CD4-positive, CD25-positive, alpha-beta regulatory T cell (primary cell): ENCODE measurements at regions not wholly inside any gene's neighbourhood (a gene's known extent, or its start where the extent isn't known, plus 50 kb on each side); places are given as distances from the start of the nearest gene placed in this dataset.

Source experiments
- ATAC-seq, 2 donors: fragments of 150-1000 bp; cut with Tn5 transposase; one replicate each; pipeline ENCODE4 v1.10.0; 2021; ENCODE audit warnings: low read depth in 2 of 2, moderate number of reproducible peaks in 2 of 2, moderate library complexity in 1 of 2
- DNase-seq, 3 donors: peaks; one replicate each; pipeline versions ENCODE4 v3.0.0 to v3.0.0-alpha.2; 2012 to 2022; ENCODE audit warnings: mixed read lengths in 1 of 3
- H3K27ac ChIP-seq: one replicate; pipeline ENCODE4 v1.7.0; 2013; ENCODE audit warnings: mild to moderate bottlenecking, low read length; ENCODE audit not compliant: insufficient read depth, poor library complexity, severe bottlenecking
- H3K27me3 ChIP-seq: one replicate; pipeline ENCODE4 v1.7.0; 2013; ENCODE audit warnings: low read length; ENCODE audit not compliant: control insufficient read depth, insufficient read depth
- H3K36me3 ChIP-seq: one replicate; pipeline ENCODE4 v1.7.0; 2013; ENCODE audit warnings: mild to moderate bottlenecking, low read length, moderate library complexity; ENCODE audit not compliant: control insufficient read depth, insufficient read depth
- H3K4me1 ChIP-seq: 2 replicates; pipeline ENCODE4 v1.7.0; 2013; ENCODE audit warnings: mild to moderate bottlenecking, low read length; ENCODE audit not compliant: insufficient read depth, control insufficient read depth, poor library complexity, severe bottlenecking
- H3K4me3 ChIP-seq: one replicate; pipeline ENCODE4 v1.7.0; 2013; ENCODE audit warnings: low read depth, mild to moderate bottlenecking, low read length, moderate library complexity
- H3K9me3 ChIP-seq, 2 experiments: 1 replicate in 1 of 2; 2 replicates in 1 of 2; pipeline ENCODE4 v1.7.0; 2013; ENCODE audit warnings: low read length in 2 of 2, mild to moderate bottlenecking in 1 of 2, moderate library complexity in 1 of 2; ENCODE audit not compliant: control insufficient read depth in 2 of 2
- H3K27ac Mint-ChIP-seq, 3 donors: one replicate each; pipeline ENCODE4 v1.8.0; 2020 to 2022; ENCODE audit warnings: mild to moderate bottlenecking in 3 of 3, mixed read lengths in 3 of 3, moderate library complexity in 2 of 3
- H3K27me3 Mint-ChIP-seq: one replicate; pipeline ENCODE4 v1.8.0; 2022; ENCODE audit warnings: mild to moderate bottlenecking, mixed read lengths
- H3K36me3 Mint-ChIP-seq: one replicate; pipeline ENCODE4 v1.8.0; 2020; ENCODE audit warnings: mixed read lengths
- H3K4me1 Mint-ChIP-seq, 4 donors: one replicate each; pipeline ENCODE4 v1.8.0; 2020 to 2022; ENCODE audit warnings: mixed read lengths in 4 of 4, mild to moderate bottlenecking in 1 of 4
- H3K4me3 Mint-ChIP-seq, 4 donors: one replicate each; pipeline ENCODE4 v1.8.0; 2020 to 2022; ENCODE audit warnings: mild to moderate bottlenecking in 4 of 4, mixed read lengths in 4 of 4, moderate library complexity in 3 of 4
- H3K9me3 Mint-ChIP-seq, 7 donors: one replicate each; pipeline ENCODE4 v1.8.0; 2020 to 2022; ENCODE audit warnings: mixed read lengths in 7 of 7, mild to moderate bottlenecking in 3 of 7, moderate library complexity in 2 of 7

DNA sequence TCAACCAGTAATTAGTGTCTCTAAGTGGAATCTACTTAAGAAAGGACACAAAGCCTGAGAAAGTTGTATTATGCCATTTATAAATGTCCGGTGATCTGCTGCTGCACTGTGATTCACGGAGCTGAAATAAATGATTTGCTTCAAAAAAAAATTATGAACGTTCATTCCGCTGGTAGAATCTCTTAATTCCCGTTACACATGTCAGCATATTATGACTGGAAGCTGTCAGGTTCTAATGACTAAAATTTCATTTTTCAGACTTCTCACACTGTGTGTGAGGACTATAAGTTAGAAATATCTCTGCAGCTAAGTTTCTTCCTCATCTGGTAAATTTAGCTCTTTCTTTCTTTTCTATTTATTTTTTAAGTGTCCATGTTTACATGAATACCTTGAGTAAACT lies 647.1 kb downstream of the VRK1 start:
- Mint-ChIP-seq H3K4me1 (peaks cover 0 to 10% (median 5%) of the 10 kb centered on the region in 4 donors), H3K27me3 (no peaks in the 10 kb centered on the region), H3K4me3 (no peak overlapping the region), H3K27ac (peak overlapping the region in 1 of 3 donors; percentile 15), H3K36me3 (no peaks in the 10 kb centered on the region), H3K9me3 (no peaks in the 10 kb centered on the region)
- Histone ChIP-seq H3K27me3 (no peaks in the 10 kb centered on the region), H3K27ac (no peak overlapping the region), H3K4me3 (no peak overlapping the region), H3K36me3 (no peaks in the 10 kb centered on the region), H3K9me3 (no peaks in the 10 kb centered on the region), H3K4me1 (no peaks in the 10 kb centered on the region)
- no peak for DNase-seq
- ATAC-seq: no peak

DNA sequence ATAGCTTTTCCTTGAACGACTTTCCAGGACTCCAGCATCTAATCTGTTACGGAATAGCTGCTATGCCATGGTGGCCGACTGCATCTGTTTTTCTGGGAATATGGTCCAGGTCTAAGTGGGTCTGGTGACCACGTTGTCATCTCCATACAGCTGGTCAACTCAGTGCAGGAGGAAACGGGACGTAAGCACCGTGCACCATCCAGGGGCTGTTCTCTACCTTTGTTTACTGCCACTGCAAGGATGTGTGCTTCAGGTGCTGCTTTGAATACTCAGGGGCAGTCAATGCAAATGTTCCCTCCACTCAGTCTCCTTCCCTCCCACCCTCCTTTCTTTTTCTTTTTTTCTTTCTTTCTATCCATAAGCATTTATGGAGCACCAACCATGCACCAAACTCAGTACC lies 648.2 kb downstream of the VRK1 start:
- Histone ChIP-seq H3K27me3 (no peaks in the 10 kb centered on the region), H3K4me1 (no peaks in the 10 kb centered on the region), H3K36me3 (no peaks in the 10 kb centered on the region), H3K9me3 (no peaks in the 10 kb centered on the region), H3K27ac (no peak overlapping the region), H3K4me3 (no peak overlapping the region)
- DNase-seq: no peak
- Mint-ChIP-seq H3K4me3 (no peak overlapping the region), H3K36me3 (no peaks in the 10 kb centered on the region), H3K27me3 (no peaks in the 10 kb centered on the region), H3K4me1 (peaks cover 0 to 10% (median 4%) of the 10 kb centered on the region in 4 donors), H3K27ac (no peak overlapping the region), H3K9me3 (no peaks in the 10 kb centered on the region)
- no peak for ATAC-seq

DNA sequence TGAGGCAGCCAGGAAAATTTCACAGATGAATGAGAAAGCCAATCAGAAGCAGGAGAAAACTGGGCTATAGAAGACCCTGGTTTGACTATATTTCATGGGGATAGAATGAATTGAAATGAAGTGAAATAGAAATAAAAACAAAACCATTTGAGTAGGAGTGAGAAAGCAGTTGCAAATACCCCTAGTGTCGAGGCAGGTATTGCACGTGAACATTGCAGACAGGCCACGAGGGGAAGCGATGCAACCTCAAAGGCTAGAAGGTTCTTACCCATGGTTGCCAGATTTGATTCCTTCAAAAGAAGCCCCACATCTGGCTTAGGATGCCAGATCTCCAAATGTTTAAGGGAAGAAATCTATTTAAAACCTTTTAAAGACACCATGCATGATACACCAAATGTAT lies 648.9 kb downstream of the VRK1 start:
- Histone ChIP-seq H3K27me3 (no peaks in the 10 kb centered on the region), H3K27ac (no peak overlapping the region)
- no peak overlapping the region for H3K27ac Mint-ChIP-seq

GRCh38 chr14:97452314-97452713 lies 655.1 kb downstream of the VRK1 start:
- H3K4me1 Mint-ChIP-seq: peaks cover 0 to 17% (median 11%) of the 10 kb centered on the region in 4 donors
- no peak overlapping the region for H3K4me3 Mint-ChIP-seq
- Histone ChIP-seq H3K4me1 (peaks cover 8% of the 10 kb centered on the region), H3K27ac (no peak overlapping the region), H3K36me3 (no peaks in the 10 kb centered on the region), H3K27me3 (no peaks in the 10 kb centered on the region), H3K9me3 (no peaks in the 10 kb centered on the region), H3K4me3 (no peak overlapping the region)
- H3K27me3 Mint-ChIP-seq: no peaks in the 10 kb centered on the region
- H3K9me3 Mint-ChIP-seq: no peaks in the 10 kb centered on the region
- ATAC-seq (no peak), DNase-seq (no peak)
- no peaks in the 10 kb centered on the region for H3K36me3 Mint-ChIP-seq
- H3K27ac Mint-ChIP-seq: no peak overlapping the region

More for the DNA sequence above, 648.9 kb downstream of the VRK1 start:
- no peaks in the 10 kb centered on the region for H3K36me3 Mint-ChIP-seq
- H3K4me1 Mint-ChIP-seq: peaks cover 0 to 10% (median 4%) of the 10 kb centered on the region in 4 donors
- DNase-seq (peak in 1 of 3 donors; percentile 30), ATAC-seq (peak in 1 of 2 donors; percentile 52)
- Histone ChIP-seq H3K4me1 (no peaks in the 10 kb centered on the region), H3K9me3 (no peaks in the 10 kb centered on the region), H3K4me3 (no peak overlapping the region), H3K36me3 (no peaks in the 10 kb centered on the region)
- H3K27me3 Mint-ChIP-seq: no peaks in the 10 kb centered on the region
- no peaks in the 10 kb centered on the region for H3K9me3 Mint-ChIP-seq
- H3K4me3 Mint-ChIP-seq: no peak overlapping the region

GRCh38 chr14:97453991-97454390 lies 656.8 kb downstream of the VRK1 start:
- Mint-ChIP-seq H3K9me3 (no peaks in the 10 kb centered on the region), H3K27ac (no peak overlapping the region), H3K27me3 (no peaks in the 10 kb centered on the region), H3K4me3 (no peak overlapping the region), H3K36me3 (peaks cover 1% of the 10 kb centered on the region), H3K4me1 (peaks cover 0 to 34% (median 24%) of the 10 kb centered on the region in 4 donors)
- no peak for DNase-seq
- Histone ChIP-seq H3K9me3 (no peaks in the 10 kb centered on the region), H3K4me3 (no peak overlapping the region), H3K36me3 (no peaks in the 10 kb centered on the region), H3K27ac (no peak overlapping the region), H3K27me3 (no peaks in the 10 kb centered on the region), H3K4me1 (peaks cover 24% of the 10 kb centered on the region)
- ATAC-seq: no peak

GRCh38 chr14:97456462-97456861 lies 659.3 kb downstream of the VRK1 start:
- peaks cover 0 to 48% (median 33%) of the 10 kb centered on the region in 4 donors for H3K4me1 Mint-ChIP-seq
- peaks cover 41% of the 10 kb centered on the region for H3K4me1 ChIP-seq

GRCh38 chr14:97456958-97457357 lies 659.8 kb downstream of the VRK1 start:
- Histone ChIP-seq H3K4me3 (peak overlapping the region; percentile 33), H3K27ac (peak overlapping the region; percentile 14), H3K4me1 (peaks cover 41% of the 10 kb centered on the region), H3K27me3 (no peaks in the 10 kb centered on the region), H3K36me3 (peaks cover 10% of the 10 kb centered on the region), H3K9me3 (peaks cover 3 to 8% of the 10 kb centered on the region in 2 experiments)
- Mint-ChIP-seq H3K27ac (peak overlapping the region; percentile 98 to 99 (median 99)), H3K4me3 (peak overlapping the region in 3 of 4 donors; percentile 23 to 96 (median 93)), H3K36me3 (peaks cover 13% of the 10 kb centered on the region), H3K4me1 (peaks cover 0 to 53% (median 33%) of the 10 kb centered on the region in 4 donors), H3K9me3 (peaks cover 0 to 6% (median 0%) of the 10 kb centered on the region in 7 donors), H3K27me3 (no peaks in the 10 kb centered on the region)
- ATAC-seq: peak; percentile 65 to 70
- DNase-seq: peak in 2 of 3 donors; percentile 11 to 86

More at GRCh38 chr14:97456462-97456861, 659.3 kb downstream of the VRK1 start:
- no peak overlapping the region for H3K4me3 ChIP-seq
- no peaks in the 10 kb centered on the region for H3K27me3 ChIP-seq
- Mint-ChIP-seq H3K27ac (peak overlapping the region; percentile 98 to 99 (median 99)), H3K4me3 (peak overlapping the region in 2 of 4 donors; percentile 8 to 17), H3K36me3 (peaks cover 8% of the 10 kb centered on the region), H3K9me3 (peaks cover 0 to 2% (median 0%) of the 10 kb centered on the region in 7 donors), H3K27me3 (no peaks in the 10 kb centered on the region)
- peaks cover 0 to 3% of the 10 kb centered on the region in 2 experiments for H3K9me3 ChIP-seq
- peaks cover 5% of the 10 kb centered on the region for H3K36me3 ChIP-seq
- H3K27ac ChIP-seq: no peak overlapping the region
- ATAC-seq: no peak
- DNase-seq: no peak

GRCh38 chr14:97457575-97458085 lies 660.4 kb downstream of the VRK1 start:
- no peaks in the 10 kb centered on the region for H3K27me3 ChIP-seq
- Mint-ChIP-seq H3K27me3 (no peaks in the 10 kb centered on the region), H3K9me3 (peaks cover 0 to 8% (median 1%) of the 10 kb centered on the region in 7 donors), H3K4me3 (peak overlapping the region; percentile 85 to 96 (median 94)), H3K36me3 (peaks cover 18% of the 10 kb centered on the region), H3K4me1 (peaks cover 0 to 58% (median 35%) of the 10 kb centered on the region in 4 donors), H3K27ac (peak overlapping the region; percentile 98 to 99 (median 99))
- DNase-seq (no peak), ATAC-seq (no peak)
- peaks cover 41% of the 10 kb centered on the region for H3K4me1 ChIP-seq
- H3K4me3 ChIP-seq: no peak overlapping the region
- peaks cover 8 to 15% of the 10 kb centered on the region in 2 experiments for H3K9me3 ChIP-seq
- H3K36me3 ChIP-seq: peaks cover 16% of the 10 kb centered on the region
- H3K27ac ChIP-seq: peak overlapping the region; percentile 91
